GM21723 (cell line): ENCODE measurements at regions not wholly inside any gene's neighbourhood (a gene's known extent, or its start where the extent isn't known, plus 50 kb on each side); places are given as distances from the start of the nearest gene placed in this dataset.

Source experiments
- ATAC-seq: cut with Tn5 transposase; IDR thresholded peaks from one replicate; pipeline ENCODE4 v1.9.1; 2021; ENCODE audit warnings: mild to moderate bottlenecking, moderate library complexity; ENCODE audit not compliant: unreplicated experiment

- ATAC-seq: no peak
These were observed 551.7 kb downstream of the NR2F2 start for GRCh38 chr15:96882121-96882772.

GRCh38 chr15:96887730-96888129 lies 557.2 kb downstream of the NR2F2 start:
- no peak for ATAC-seq

- no peak for ATAC-seq
These were observed 558.3 kb downstream of the NR2F2 start for GRCh38 chr15:96888764-96889163.

- no peak for ATAC-seq
These were observed 559.4 kb downstream of the NR2F2 start for GRCh38 chr15:96889734-96890480.

- ATAC-seq: no peak
These were observed 560.5 kb downstream of the NR2F2 start for GRCh38 chr15:96891046-96891445.

GRCh38 chr15:96893159-96893906 lies 562.8 kb downstream of the NR2F2 start:
- no peak for ATAC-seq

GRCh38 chr15:96894659-96895058 lies 564.2 kb downstream of the NR2F2 start:
- no peak for ATAC-seq

- no peak for ATAC-seq
These were observed 566.3 kb downstream of the NR2F2 start for GRCh38 chr15:96896766-96897165.

GRCh38 chr15:96914081-96914480 lies 583.6 kb downstream of the NR2F2 start:
- no peak for ATAC-seq

GRCh38 chr15:96916750-96917149 lies 586.2 kb downstream of the NR2F2 start:
- ATAC-seq: no peak

- no peak for ATAC-seq
These were observed 594.1 kb downstream of the NR2F2 start for GRCh38 chr15:96924570-96924969.

GRCh38 chr15:96947296-96948229 lies 617.1 kb downstream of the NR2F2 start:
- no peak for ATAC-seq

GRCh38 chr15:96948981-96949380 lies 618.5 kb downstream of the NR2F2 start:
- ATAC-seq: no peak

GRCh38 chr15:96958721-96959120 lies 628.2 kb downstream of the NR2F2 start:
- ATAC-seq: no peak

GRCh38 chr15:96959501-96959900 lies 629.0 kb downstream of the NR2F2 start:
- ATAC-seq: no peak

GRCh38 chr15:96960711-96961480 lies 630.4 kb downstream of the NR2F2 start:
- no peak for ATAC-seq

- ATAC-seq: no peak
These were observed 636.1 kb downstream of the NR2F2 start for GRCh38 chr15:96966554-96966953.

- no peak for ATAC-seq
These were observed 639.5 kb downstream of the NR2F2 start for GRCh38 chr15:96969732-96970710.

GRCh38 chr15:96972201-96972600 lies 641.7 kb downstream of the NR2F2 start:
- ATAC-seq: no peak
